ENCODE measurements at regions not wholly inside any gene's neighbourhood (a gene's known extent, or its start where the extent isn't known, plus 50 kb on each side); places are given as distances from the start of the nearest gene placed in this dataset.

- Histone ChIP-seq H3K18ac (ENCODE audit: insufficient read length, low read depth, low read length) (no peak overlapping the region), H3K27me3 (ENCODE audit: insufficient read depth, low read length) (no peaks in the 10 kb centered on the region), H4K91ac (ENCODE audit: insufficient read length, low read depth, low read length) (no peak overlapping the region), H3K9ac (ENCODE audit: extremely low read depth, insufficient read length, low read length) (no peak overlapping the region), H3K23ac (ENCODE audit: insufficient read length, low read depth, low read length) (no peak overlapping the region), H3K4ac (ENCODE audit: low read depth, low read length) (no peak overlapping the region), H3K56ac (ENCODE audit: insufficient read length, low read depth, low read length) (no peak overlapping the region), H3K79me1 (ENCODE audit: insufficient read depth, low read depth, low read length, poor library complexity, severe bottlenecking) (no peaks in the 10 kb centered on the region), H2AK5ac (ENCODE audit: insufficient read length, low read length) (no peak overlapping the region), H3K9me3 (ENCODE audit: control insufficient read depth, low read depth, low read length) (no peaks in the 10 kb centered on the region), H3K4me2 (ENCODE audit: insufficient read depth, insufficient read length, low read length) (no peak overlapping the region), H2BK15ac (ENCODE audit: low read depth, low read length) (no peak overlapping the region), H3K23me2 (ENCODE audit: insufficient read length, low read depth, low read length, poor library complexity, severe bottlenecking) (no peaks in the 10 kb centered on the region), H2BK120ac (ENCODE audit: low read depth, low read length, poor library complexity, severe bottlenecking) (no peak overlapping the region), H3T11ph (ENCODE audit: low read length) (no peak overlapping the region), H4K5ac (ENCODE audit: insufficient read length, low read depth, low read length) (no peak overlapping the region), H2BK12ac (ENCODE audit: insufficient read length, low read depth, low read length) (no peak overlapping the region), H2AFZ (ENCODE audit: low read length) (no peak overlapping the region), H3K14ac (ENCODE audit: insufficient read depth, low read length) (no peak overlapping the region), H2BK20ac (ENCODE audit: low read depth, low read length, poor library complexity, severe bottlenecking) (no peak overlapping the region), H2BK5ac (ENCODE audit: insufficient read length, low read length) (no peak overlapping the region), H4K8ac (replicated peaks; ENCODE audit: insufficient read length, low read depth, low read length) (no peak overlapping the region), H3K4me1 (ENCODE audit: insufficient read depth, low read length) (peaks cover 2% of the 10 kb centered on the region; the same call in 1 of the 2 replicates), H3K79me2 (ENCODE audit: insufficient read depth, low read length) (no peaks in the 10 kb centered on the region), H3K27ac (ENCODE audit: insufficient read length, low read depth, low read length) (peak overlapping the region; percentile 39), H4K20me1 (ENCODE audit: control insufficient read depth, insufficient read depth, insufficient read length) (no peaks in the 10 kb centered on the region)
- TF ChIP-seq, protein P1, sequence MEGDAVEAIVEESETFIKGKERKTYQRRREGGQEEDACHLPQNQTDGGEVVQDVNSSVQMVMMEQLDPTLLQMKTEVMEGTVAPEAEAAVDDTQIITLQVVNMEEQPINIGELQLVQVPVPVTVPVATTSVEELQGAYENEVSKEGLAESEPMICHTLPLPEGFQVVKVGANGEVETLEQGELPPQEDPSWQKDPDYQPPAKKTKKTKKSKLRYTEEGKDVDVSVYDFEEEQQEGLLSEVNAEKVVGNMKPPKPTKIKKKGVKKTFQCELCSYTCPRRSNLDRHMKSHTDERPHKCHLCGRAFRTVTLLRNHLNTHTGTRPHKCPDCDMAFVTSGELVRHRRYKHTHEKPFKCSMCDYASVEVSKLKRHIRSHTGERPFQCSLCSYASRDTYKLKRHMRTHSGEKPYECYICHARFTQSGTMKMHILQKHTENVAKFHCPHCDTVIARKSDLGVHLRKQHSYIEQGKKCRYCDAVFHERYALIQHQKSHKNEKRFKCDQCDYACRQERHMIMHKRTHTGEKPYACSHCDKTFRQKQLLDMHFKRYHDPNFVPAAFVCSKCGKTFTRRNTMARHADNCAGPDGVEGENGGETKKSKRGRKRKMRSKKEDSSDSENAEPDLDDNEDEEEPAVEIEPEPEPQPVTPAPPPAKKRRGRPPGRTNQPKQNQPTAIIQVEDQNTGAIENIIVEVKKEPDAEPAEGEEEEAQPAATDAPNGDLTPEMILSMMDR (conservative IDR thresholded peaks at IDR 0.05), result no peak
- Mint-ChIP-seq H3K9me3 (peaks cover 12 to 21% of the 10 kb centered on the region in 2 experiments), H3K4me1 (peaks cover 23 to 30% of the 10 kb centered on the region in 2 experiments), H3K4me3 (no peak overlapping the region), H3K36me3 (ENCODE audit: insufficient read depth in 1 of 3, low read depth in 3 of 3) (peaks cover 6 to 24% (median 14%) of the 10 kb centered on the region in 3 experiments), H3K27me3 (ENCODE audit: low read depth) (no peaks in the 10 kb centered on the region), H3K27ac (peak overlapping the region in 2 of 3 experiments; percentile 1 to 22; a peak in 3 of 7 replicates)
- no CpG with 5 or more reads among the region's 1 CpG for WGBS (ENCODE audit: extremely low coverage, insufficient read length, low lambda C conversion rate)
- no peak for DNase-seq
Measured at GRCh38 chr17:63290351-63290750, 155.8 kb downstream of the CYB561 start.
